Ishikawa (cell line): ENCODE measurements at regions not wholly inside any gene's neighbourhood (a gene's known extent, or its start where the extent isn't known, plus 50 kb on each side); places are given as distances from the start of the nearest gene placed in this dataset.

Experiments used
- CEBPB ChIP-seq: IDR thresholded peaks from 2 replicates; pipeline ENCODE4 v1.6.1; 2012
- CREB1 ChIP-seq: IDR thresholded peaks from 2 replicates; pipeline ENCODE4 v1.6.1; 2012; ENCODE audit warnings: low read depth
- EGR1 ChIP-seq: IDR thresholded peaks from 2 replicates; pipeline ENCODE4 v1.6.1; 2012
- EP300 ChIP-seq: IDR thresholded peaks from 2 replicates; pipeline ENCODE4 v1.6.1; 2012; ENCODE audit warnings: borderline replicate concordance
- FOXM1 ChIP-seq: IDR thresholded peaks from 2 replicates; pipeline ENCODE4 v1.6.1; 2012; ENCODE audit warnings: low read depth, borderline replicate concordance
- NFIC ChIP-seq: IDR thresholded peaks from 2 replicates; pipeline ENCODE4 v1.6.1; 2012
- RAD21 ChIP-seq: IDR thresholded peaks from 2 replicates; pipeline ENCODE4 v1.6.1; 2012; ENCODE audit warnings: low read depth
- TAF1 ChIP-seq: IDR thresholded peaks from 2 replicates; pipeline ENCODE4 v1.6.1; 2012; ENCODE audit warnings: low read depth, mild to moderate bottlenecking
- TCF12 ChIP-seq: IDR thresholded peaks from 2 replicates; pipeline ENCODE4 v1.6.1; 2012; ENCODE audit warnings: low read depth
- TEAD4 ChIP-seq: IDR thresholded peaks from 2 replicates; pipeline ENCODE4 v1.6.1; 2012
- YY1 ChIP-seq: IDR thresholded peaks from 2 replicates; pipeline ENCODE4 v1.6.1; 2012; ENCODE audit warnings: low read depth
- ZBTB7A ChIP-seq: IDR thresholded peaks from 2 replicates; pipeline ENCODE4 v1.6.1; 2012; ENCODE audit warnings: low read depth
- TF ChIP-seq, protein P1 (sequence below): IDR thresholded peaks from 2 replicates; pipeline ENCODE4 v1.6.1; 2012
- TF ChIP-seq, protein P2 (sequence below): IDR thresholded peaks from 2 replicates; pipeline ENCODE4 v1.6.1; 2012
- TF ChIP-seq, protein P3 (sequence below): IDR thresholded peaks from 2 replicates; pipeline ENCODE4 v1.6.1; 2012; ENCODE audit warnings: low read depth, mild to moderate bottlenecking

DNA sequence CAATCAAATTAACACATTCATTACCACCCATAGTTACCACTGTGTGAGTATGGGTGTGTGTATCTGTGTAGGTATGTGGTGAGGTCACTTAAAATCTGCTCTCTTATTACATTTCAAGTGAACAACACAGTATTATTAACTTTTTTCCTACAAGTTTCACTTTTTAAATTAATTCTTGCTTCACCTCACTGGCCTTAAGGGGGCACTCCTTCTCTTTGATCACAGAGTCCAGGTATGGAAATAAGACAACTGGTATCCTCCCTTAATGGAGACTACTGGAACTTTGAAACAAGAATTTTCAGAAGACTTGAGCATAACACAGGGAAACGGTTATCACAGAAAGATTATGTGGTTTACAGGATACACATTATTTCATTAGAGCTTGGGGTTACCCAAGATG is 255.8 kb downstream of the ASXL3 start:
- TF ChIP-seq, protein P1, sequence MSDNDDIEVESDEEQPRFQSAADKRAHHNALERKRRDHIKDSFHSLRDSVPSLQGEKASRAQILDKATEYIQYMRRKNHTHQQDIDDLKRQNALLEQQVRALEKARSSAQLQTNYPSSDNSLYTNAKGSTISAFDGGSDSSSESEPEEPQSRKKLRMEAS = no peak
- no peak for TF ChIP-seq TEAD4
- TF ChIP-seq RAD21 = peak; percentile 67

DNA sequence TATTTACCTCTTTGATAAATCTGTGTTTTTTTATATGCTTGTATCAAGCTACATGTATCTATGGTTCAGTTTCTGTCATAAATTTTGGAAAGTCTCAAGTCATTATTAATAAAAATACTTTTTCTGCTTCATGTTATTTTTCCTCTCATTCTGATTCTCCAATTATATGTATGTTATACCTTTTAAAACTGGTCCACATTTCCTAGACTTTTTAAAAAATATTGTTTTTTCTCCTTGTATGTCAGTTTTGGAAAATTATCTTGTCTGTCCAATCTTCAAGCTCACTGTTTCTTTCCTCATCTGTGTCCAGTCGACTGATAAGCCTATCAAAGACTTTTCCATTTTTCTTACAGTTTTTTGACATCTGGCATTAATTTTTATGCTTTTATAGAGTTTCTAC is 253.4 kb downstream of the ASXL3 start:
- TF ChIP-seq EP300 (no peak), TAF1 (no peak), NFIC (no peak), ZBTB7A (no peak)
- TF ChIP-seq, protein P2, sequence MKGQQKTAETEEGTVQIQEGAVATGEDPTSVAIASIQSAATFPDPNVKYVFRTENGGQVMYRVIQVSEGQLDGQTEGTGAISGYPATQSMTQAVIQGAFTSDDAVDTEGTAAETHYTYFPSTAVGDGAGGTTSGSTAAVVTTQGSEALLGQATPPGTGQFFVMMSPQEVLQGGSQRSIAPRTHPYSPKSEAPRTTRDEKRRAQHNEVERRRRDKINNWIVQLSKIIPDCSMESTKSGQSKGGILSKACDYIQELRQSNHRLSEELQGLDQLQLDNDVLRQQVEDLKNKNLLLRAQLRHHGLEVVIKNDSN = no peak
- TF ChIP-seq, protein P3, sequence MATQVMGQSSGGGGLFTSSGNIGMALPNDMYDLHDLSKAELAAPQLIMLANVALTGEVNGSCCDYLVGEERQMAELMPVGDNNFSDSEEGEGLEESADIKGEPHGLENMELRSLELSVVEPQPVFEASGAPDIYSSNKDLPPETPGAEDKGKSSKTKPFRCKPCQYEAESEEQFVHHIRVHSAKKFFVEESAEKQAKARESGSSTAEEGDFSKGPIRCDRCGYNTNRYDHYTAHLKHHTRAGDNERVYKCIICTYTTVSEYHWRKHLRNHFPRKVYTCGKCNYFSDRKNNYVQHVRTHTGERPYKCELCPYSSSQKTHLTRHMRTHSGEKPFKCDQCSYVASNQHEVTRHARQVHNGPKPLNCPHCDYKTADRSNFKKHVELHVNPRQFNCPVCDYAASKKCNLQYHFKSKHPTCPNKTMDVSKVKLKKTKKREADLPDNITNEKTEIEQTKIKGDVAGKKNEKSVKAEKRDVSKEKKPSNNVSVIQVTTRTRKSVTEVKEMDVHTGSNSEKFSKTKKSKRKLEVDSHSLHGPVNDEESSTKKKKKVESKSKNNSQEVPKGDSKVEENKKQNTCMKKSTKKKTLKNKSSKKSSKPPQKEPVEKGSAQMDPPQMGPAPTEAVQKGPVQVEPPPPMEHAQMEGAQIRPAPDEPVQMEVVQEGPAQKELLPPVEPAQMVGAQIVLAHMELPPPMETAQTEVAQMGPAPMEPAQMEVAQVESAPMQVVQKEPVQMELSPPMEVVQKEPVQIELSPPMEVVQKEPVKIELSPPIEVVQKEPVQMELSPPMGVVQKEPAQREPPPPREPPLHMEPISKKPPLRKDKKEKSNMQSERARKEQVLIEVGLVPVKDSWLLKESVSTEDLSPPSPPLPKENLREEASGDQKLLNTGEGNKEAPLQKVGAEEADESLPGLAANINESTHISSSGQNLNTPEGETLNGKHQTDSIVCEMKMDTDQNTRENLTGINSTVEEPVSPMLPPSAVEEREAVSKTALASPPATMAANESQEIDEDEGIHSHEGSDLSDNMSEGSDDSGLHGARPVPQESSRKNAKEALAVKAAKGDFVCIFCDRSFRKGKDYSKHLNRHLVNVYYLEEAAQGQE = no peak

DNA sequence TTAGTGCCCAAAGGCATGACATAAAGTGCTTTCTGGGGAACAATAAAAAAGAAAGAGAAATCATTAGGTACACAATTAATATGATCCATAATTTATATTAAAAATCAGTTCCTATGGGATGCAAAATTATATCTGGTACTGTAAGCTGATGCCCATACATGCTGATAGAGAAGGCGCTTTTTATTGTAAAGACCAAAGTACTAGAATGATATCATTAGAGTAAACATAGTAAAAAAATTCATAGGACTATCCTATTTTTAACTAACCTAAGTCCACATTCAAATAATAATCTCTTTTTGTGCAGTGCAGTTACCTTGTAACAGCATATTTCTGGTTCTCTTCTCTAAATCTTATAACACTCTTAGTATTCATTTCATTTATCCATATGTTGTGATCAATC is 252.2 kb downstream of the ASXL3 start:
- TF ChIP-seq ZBTB7A (no peak), TAF1 (no peak), NFIC (no peak), FOXM1 (no peak), EP300 (no peak), RAD21 (no peak), TEAD4 (no peak), CREB1 (no peak), EGR1 (no peak), TCF12 (no peak), YY1 (no peak), CEBPB (no peak)
- TF ChIP-seq, protein P2 = no peak
- TF ChIP-seq, protein P3 = no peak
- TF ChIP-seq, protein P1 = no peak

DNA sequence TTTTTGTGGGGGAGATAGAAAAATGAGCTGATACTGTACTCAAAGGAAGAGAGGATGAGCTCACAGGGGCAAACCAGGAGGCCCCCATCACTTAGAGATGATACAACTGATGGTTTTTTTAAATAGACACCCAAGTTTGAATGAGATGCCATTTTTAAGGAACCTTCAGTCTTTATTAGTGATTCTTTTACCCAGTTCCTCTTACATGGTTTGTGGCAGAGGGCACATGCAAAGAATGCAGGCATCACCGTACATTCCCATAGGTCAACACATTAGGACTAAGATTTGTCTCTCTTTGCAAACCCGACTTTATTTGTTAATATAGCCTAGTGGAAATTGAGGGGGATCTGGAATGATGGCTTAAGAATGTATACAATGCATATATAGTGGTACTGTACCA is 250.9 kb downstream of the ASXL3 start:
- TF ChIP-seq, protein P3 = no peak
- no peak for TF ChIP-seq FOXM1
- no peak for TF ChIP-seq YY1
- no peak for TF ChIP-seq RAD21
- TF ChIP-seq, protein P1 = no peak
- no peak for TF ChIP-seq TEAD4
- TF ChIP-seq, protein P2 = no peak
- TF ChIP-seq CEBPB = no peak
- no peak for TF ChIP-seq TAF1
- TF ChIP-seq NFIC = no peak
- no peak for TF ChIP-seq CREB1
- no peak for TF ChIP-seq ZBTB7A
- no peak for TF ChIP-seq EGR1
- TF ChIP-seq EP300 = no peak
- TF ChIP-seq TCF12 = no peak
